ENCODE measurements at regions not wholly inside any gene's neighbourhood (a gene's known extent, or its start where the extent isn't known, plus 50 kb on each side); places are given as distances from the start of the nearest gene placed in this dataset.
"Not testable (repeated sequence)": the region's sequence is repeated elsewhere in the genome, so short reads cannot be mapped to it uniquely, and the experiment has no call there.

DNA sequence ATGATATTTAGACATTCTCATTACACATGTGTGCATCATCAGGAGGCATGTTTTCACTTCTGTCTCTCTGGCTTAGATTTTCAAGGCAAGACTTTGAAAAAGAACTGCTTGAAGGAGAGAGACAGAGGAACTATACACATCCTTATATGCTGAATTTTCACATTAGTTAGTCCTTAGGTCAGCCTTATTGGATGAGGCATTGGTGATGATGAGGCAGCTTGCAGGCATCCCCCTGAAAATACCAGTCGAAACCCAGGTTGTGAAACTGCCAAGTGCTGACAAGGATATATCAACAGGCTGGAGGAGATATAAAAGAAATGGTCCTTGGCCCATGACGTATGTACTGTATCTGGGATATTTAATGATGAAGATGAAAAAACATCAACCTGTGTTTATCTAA lies 297.2 kb upstream of the AADAT start:
- TF ChIP-seq, protein P1, sequence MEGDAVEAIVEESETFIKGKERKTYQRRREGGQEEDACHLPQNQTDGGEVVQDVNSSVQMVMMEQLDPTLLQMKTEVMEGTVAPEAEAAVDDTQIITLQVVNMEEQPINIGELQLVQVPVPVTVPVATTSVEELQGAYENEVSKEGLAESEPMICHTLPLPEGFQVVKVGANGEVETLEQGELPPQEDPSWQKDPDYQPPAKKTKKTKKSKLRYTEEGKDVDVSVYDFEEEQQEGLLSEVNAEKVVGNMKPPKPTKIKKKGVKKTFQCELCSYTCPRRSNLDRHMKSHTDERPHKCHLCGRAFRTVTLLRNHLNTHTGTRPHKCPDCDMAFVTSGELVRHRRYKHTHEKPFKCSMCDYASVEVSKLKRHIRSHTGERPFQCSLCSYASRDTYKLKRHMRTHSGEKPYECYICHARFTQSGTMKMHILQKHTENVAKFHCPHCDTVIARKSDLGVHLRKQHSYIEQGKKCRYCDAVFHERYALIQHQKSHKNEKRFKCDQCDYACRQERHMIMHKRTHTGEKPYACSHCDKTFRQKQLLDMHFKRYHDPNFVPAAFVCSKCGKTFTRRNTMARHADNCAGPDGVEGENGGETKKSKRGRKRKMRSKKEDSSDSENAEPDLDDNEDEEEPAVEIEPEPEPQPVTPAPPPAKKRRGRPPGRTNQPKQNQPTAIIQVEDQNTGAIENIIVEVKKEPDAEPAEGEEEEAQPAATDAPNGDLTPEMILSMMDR (IDR thresholded peaks at IDR 0.05; ENCODE audit: control insufficient read depth, extremely low read depth, insufficient read depth) = no peak
- DNase-seq (ENCODE audit: low read depth) = no peak
- no peak overlapping the region for H3K4me3 ChIP-seq (ENCODE audit: low read depth, low read length)

DNA sequence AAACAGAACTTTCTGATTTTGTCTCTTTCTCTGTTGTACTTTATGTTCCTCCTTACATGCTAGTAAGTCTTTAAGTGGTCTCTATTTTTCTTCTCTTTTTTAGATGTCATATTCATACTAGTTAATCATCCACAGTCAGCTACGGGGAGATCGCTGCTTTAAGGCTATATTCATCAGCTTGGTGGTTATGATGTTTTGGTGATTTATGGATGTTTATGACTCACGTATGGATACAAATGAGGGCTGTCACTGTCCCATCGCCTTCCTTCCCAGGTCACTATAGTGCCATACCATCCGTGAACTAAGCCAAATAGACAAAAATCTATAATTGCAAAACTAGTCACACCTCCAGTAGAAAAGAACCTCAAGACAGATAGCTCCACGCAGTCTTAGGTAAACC lies 296.8 kb upstream of the AADAT start:
- TF ChIP-seq, protein P1 (IDR thresholded peaks at IDR 0.05; ENCODE audit: control insufficient read depth, extremely low read depth, insufficient read depth) = no peak
- no peak overlapping the region for H3K4me3 ChIP-seq (ENCODE audit: low read depth, low read length)
- no peak for DNase-seq (ENCODE audit: low read depth)

DNA sequence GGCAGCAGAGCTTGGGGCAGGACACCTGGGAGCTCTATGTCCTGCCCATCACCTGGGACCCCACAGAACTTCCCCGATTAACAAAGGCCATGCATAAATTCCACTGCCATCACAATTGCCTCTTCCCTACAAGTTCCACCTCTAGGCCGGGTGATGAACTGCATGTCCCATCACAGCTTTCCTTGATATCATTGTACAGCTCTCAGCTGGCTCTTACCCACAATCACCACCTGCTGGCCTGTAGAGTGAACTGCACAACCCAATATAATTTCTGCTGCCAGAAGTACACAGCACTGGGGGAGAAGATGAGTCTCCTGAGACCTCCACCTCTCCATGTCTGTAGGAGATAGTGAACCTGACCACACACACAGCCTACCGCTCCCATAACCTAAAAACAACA lies 285.0 kb upstream of the AADAT start:
- peak; percentile 17 for DNase-seq (ENCODE audit: low read depth)
- TF ChIP-seq, protein P1 (IDR thresholded peaks at IDR 0.05; ENCODE audit: control insufficient read depth, extremely low read depth, insufficient read depth) = peak; percentile 58
- no peak overlapping the region for H3K4me3 ChIP-seq (ENCODE audit: low read depth, low read length)

DNA sequence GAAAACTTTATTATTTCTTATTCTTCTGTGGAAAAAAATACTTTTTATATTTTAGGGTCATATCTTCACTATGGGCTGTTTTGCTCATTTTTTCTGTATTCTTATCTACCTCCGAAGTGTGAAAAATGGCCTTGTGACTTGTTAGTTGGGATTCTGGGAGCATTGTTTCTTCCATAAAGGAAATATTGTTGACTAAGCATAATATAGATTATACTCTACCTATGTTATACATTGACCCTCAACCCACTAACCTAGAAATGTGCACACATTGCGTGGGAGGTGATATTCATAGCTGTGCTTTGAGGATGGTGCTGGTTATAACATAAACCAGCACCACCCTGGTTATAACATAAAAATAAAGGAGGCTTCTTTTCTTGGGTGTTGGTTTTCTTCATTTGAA lies 259.2 kb upstream of the AADAT start:
- no peak for DNase-seq (ENCODE audit: low read depth)
- TF ChIP-seq, protein P1 (IDR thresholded peaks at IDR 0.05; ENCODE audit: control insufficient read depth, extremely low read depth, insufficient read depth) = no peak
- no peak overlapping the region for H3K4me3 ChIP-seq (ENCODE audit: low read depth, low read length)

DNA sequence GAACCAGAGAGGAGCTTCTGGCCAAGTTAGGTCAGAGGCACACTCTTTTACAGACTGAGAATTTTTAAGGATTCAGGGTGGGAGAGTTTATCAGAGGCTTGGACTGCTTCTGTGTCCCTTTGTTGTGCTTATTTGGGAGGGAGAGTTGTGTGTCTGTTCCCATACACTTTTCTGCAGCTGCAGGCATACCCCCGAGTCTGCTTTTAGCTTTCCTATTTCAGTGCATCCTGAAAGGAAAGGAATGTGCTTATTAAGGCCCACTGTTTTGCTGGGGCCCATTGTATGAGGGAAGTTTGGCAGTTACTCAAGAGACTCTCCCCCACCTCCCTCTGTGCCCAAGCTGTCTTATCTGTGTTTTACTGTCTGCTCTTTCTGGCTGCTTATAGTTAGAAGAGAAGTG lies 257.4 kb upstream of the AADAT start:
- H3K4me3 ChIP-seq (ENCODE audit: low read depth, low read length); DNase-seq (ENCODE audit: low read depth): not testable (repeated sequence)

DNA sequence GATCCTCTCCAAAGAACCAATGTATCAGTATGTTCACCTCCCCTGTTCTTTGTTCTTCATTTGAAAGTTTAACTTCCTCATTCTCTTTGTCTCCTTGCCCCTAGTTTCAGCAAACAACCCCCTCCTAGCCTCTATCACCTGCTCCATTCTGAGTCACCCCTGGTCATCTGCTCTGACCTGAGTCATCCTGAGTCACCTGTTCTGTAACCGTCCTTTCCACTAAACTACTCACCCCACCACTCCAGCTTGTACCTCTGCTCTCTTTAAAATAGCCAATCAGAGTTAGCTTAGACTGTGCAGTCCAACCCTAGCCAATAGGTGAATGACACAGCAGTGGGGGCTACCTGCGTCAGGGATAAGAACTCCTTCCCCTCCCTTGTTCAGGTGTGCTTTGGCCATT lies 249.8 kb upstream of the AADAT start:
- H3K4me3 ChIP-seq (ENCODE audit: low read depth, low read length) = no peak overlapping the region
- DNase-seq (ENCODE audit: low read depth) = no peak
- TF ChIP-seq, protein P1 (IDR thresholded peaks at IDR 0.05; ENCODE audit: control insufficient read depth, extremely low read depth, insufficient read depth) = no peak

DNA sequence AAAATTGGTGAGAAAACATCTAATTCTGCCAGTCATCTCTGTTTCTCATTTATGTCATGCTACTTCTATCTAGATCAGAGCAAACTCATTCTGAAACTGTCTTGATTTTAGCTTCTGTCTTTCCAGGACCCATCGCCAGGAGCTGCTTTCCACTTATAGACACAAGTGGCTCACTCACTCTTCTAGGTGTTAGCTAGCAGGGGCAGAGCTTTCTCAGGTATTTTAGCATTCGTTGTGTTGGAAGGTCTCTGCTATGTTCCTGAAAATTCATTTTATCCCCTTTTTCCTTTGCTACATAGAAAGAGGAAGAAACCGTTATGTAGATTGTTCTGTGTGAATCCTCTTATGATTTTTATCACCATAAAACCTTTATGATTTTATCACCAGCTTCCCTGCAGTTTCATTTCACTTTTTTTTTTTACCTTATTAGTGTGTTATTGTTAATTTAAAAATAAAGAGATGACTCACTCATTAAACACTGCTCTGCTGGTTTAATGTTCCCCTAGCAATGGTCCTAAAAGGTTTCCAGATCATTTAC lies 246.6 kb upstream of the AADAT start:
- H3K4me3 ChIP-seq (ENCODE audit: low read depth, low read length) = no peak overlapping the region
- no peak for DNase-seq (ENCODE audit: low read depth)

More for the DNA sequence above, 246.6 kb upstream of the AADAT start:
- TF ChIP-seq, protein P1 (IDR thresholded peaks at IDR 0.05; ENCODE audit: control insufficient read depth, extremely low read depth, insufficient read depth) = no peak

All from LNCaP clone FGC (cell line).